ENCODE measurements at regions not wholly inside any gene's neighbourhood (a gene's known extent, or its start where the extent isn't known, plus 50 kb on each side); places are given as distances from the start of the nearest gene placed in this dataset.

- DNase-seq (no peak), FAIRE-seq (no peak)
- no peak for TF ChIP-seq CTCF (IDR thresholded peaks at IDR 0.05; ENCODE audit: borderline replicate concordance, extremely low read depth, insufficient read depth)
- no peak overlapping the region for H3K4me3 ChIP-seq (ENCODE audit: low read length in 3 of 3)
- no peaks in the 10 kb centered on the region for H3K27me3 ChIP-seq (ENCODE audit: control insufficient read depth, insufficient read depth, low read length)
- no peak overlapping the region for H3K27ac ChIP-seq (ENCODE audit: low read depth in 2 of 2, low read length in 2 of 2)
- no peaks in the 10 kb centered on the region for H3K9me3 ChIP-seq (ENCODE audit: control insufficient read depth in 2 of 3, insufficient read depth in 1 of 3, low read length in 3 of 3)
- H3K9ac ChIP-seq (ENCODE audit: low read length in 3 of 3), result no peak overlapping the region
- intact Hi-C loops (cut with DNase I), result no loop called here
- no peaks in the 10 kb centered on the region for H3K4me1 ChIP-seq (ENCODE audit: control insufficient read depth in 2 of 3, insufficient read depth in 2 of 3, low read depth in 1 of 3, low read length in 3 of 3)
- no peaks in the 10 kb centered on the region for H3K36me3 ChIP-seq (ENCODE audit: control insufficient read depth in 2 of 3, insufficient read depth in 3 of 3, low read length in 3 of 3)
Observed at GRCh38 chrX:102018208-102018607, 86.4 kb upstream of the ZMAT1 start.

- DNase-seq, result no peak
- intact Hi-C loops (cut with DNase I), result no loop called here
- H3K9ac ChIP-seq (ENCODE audit: low read length in 3 of 3), result no peak overlapping the region
- no peaks in the 10 kb centered on the region for H3K4me1 ChIP-seq (ENCODE audit: control insufficient read depth in 2 of 3, insufficient read depth in 2 of 3, low read depth in 1 of 3, low read length in 3 of 3)
- H3K27ac ChIP-seq (ENCODE audit: low read depth in 2 of 2, low read length in 2 of 2), result no peak overlapping the region
- FAIRE-seq, result peak; percentile 70
- no peak for TF ChIP-seq CTCF (IDR thresholded peaks at IDR 0.05; ENCODE audit: borderline replicate concordance, extremely low read depth, insufficient read depth)
- H3K27me3 ChIP-seq (ENCODE audit: control insufficient read depth, insufficient read depth, low read length), result no peaks in the 10 kb centered on the region
- no peaks in the 10 kb centered on the region for H3K36me3 ChIP-seq (ENCODE audit: control insufficient read depth in 2 of 3, insufficient read depth in 3 of 3, low read length in 3 of 3)
- no peaks in the 10 kb centered on the region for H3K9me3 ChIP-seq (ENCODE audit: control insufficient read depth in 2 of 3, insufficient read depth in 1 of 3, low read length in 3 of 3)
- H3K4me3 ChIP-seq (ENCODE audit: low read length in 3 of 3), result no peak overlapping the region
Observed at GRCh38 chrX:102008901-102009300, 77.1 kb upstream of the ZMAT1 start.

DNA sequence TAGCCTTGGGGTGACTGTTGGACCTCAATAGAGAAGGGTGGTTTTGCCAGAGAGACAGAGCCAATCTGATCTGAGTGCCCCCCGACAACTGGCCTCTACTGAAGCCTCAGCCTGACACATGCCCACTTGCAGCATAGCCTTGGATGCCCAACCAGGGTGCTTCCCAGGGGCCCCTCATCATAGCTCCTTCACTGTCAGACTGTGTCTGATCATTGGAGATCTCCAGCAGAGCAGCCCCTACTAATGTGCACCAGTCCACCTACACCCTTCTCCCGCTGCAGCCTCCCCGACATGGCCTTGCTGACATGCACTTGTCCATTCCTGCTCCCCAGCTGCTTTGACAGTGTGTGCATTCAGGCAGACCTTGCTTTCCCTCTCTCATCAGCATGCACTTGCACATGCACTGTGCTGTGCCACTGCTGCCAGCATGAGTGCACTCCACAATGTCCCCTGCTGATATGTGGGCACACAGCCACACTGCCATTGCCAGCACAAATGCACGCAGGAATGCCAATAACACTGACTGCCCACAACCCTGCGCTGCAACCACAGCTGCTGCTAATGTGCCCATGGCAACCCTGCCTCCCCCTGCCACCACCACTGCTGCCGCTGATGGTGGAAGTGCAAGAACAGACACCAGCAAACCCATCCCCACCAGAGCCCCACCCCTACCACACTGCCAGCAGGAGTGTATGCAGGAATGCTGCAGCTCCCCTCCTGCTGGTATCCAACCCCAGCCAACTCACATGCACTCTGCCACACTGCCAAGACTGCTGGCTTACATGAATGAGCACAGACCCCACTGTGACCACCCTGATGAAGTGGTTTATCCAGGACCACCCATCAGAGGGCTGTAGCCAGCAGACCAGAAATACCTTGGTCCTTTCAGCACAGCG, 68.1 kb upstream of the ZMAT1 start:
- no peaks in the 10 kb centered on the region for H3K4me1 ChIP-seq (ENCODE audit: control insufficient read depth in 2 of 3, insufficient read depth in 2 of 3, low read depth in 1 of 3, low read length in 3 of 3)
- H3K9ac ChIP-seq (ENCODE audit: low read length in 3 of 3), result no peak overlapping the region
- no peaks in the 10 kb centered on the region for H3K36me3 ChIP-seq (ENCODE audit: control insufficient read depth in 2 of 3, insufficient read depth in 3 of 3, low read length in 3 of 3)
- no peaks in the 10 kb centered on the region for H3K9me3 ChIP-seq (ENCODE audit: control insufficient read depth in 2 of 3, insufficient read depth in 1 of 3, low read length in 3 of 3)
- FAIRE-seq (no peak), DNase-seq (peak in 1 of 5 donors; percentile 40)
- H3K27ac ChIP-seq (ENCODE audit: low read depth in 2 of 2, low read length in 2 of 2), result no peak overlapping the region
- H3K4me3 ChIP-seq (ENCODE audit: low read length in 3 of 3), result no peak overlapping the region
- TF ChIP-seq CTCF (IDR thresholded peaks at IDR 0.05; ENCODE audit: borderline replicate concordance, extremely low read depth, insufficient read depth), result no peak
- H3K27me3 ChIP-seq (ENCODE audit: control insufficient read depth, insufficient read depth, low read length), result no peaks in the 10 kb centered on the region
- intact Hi-C loops (cut with DNase I), result no loop called here
